Naive thymus-derived CD4-positive, alpha-beta T cell (primary cell): ENCODE measurements at regions not wholly inside any gene's neighbourhood (a gene's known extent, or its start where the extent isn't known, plus 50 kb on each side); places are given as distances from the start of the nearest gene placed in this dataset.

Experiments used
- ATAC-seq: fragments of 150-1000 bp; cut with Tn5 transposase; 2 replicates; pipeline ENCODE4 v1.10.0; 2021; ENCODE audit warnings: mild to moderate bottlenecking, moderate library complexity
- CTCF ChIA-PET: fragments of 350-600 bp; sonication (Branson Sonifier 250); formaldehyde crosslinking; loops from one replicate; lab custom pipeline; 2021; ENCODE audit warnings: antibody characterized with exemption; lab: Charles Lee
- POLR2A ChIA-PET: fragments of 350-600 bp; sonication (Branson Sonifier 250); formaldehyde crosslinking; loops from one replicate; lab custom pipeline; 2021; ENCODE audit warnings: antibody characterized with exemption, inconsistent platforms; lab: Charles Lee
- DNase-seq, 9 donors: peaks; one replicate each; pipeline versions ENCODE4 v3.0.0 to v3.0.0-alpha.2; 2020 to 2022; ENCODE audit warnings: mixed read lengths in 1 of 9
- H3K27ac ChIP-seq: one replicate; pipeline ENCODE4 v1.7.0; 2013; ENCODE audit warnings: mild to moderate bottlenecking, low read depth, low read length, moderate library complexity
- H3K27me3 ChIP-seq, 2 donors: one replicate each; pipeline ENCODE4 v1.7.0; 2013; ENCODE audit warnings: low read length in 2 of 2, mild to moderate bottlenecking in 2 of 2, moderate library complexity in 2 of 2; ENCODE audit not compliant: control insufficient read depth in 2 of 2, insufficient read depth in 2 of 2
- H3K36me3 ChIP-seq, 3 experiments: 1 replicate in 2 of 3; 2 replicates in 1 of 3; pipeline ENCODE4 v1.7.0; 2013; ENCODE audit warnings: low read length in 3 of 3, mild to moderate bottlenecking in 3 of 3, moderate library complexity in 1 of 3; ENCODE audit not compliant: insufficient read depth in 3 of 3, control insufficient read depth in 2 of 3
- H3K4me1 ChIP-seq, 2 donors: one replicate each; pipeline ENCODE4 v1.7.0; 2013; ENCODE audit warnings: low read length in 2 of 2, mild to moderate bottlenecking in 2 of 2, moderate library complexity in 1 of 2; ENCODE audit not compliant: control insufficient read depth in 2 of 2, insufficient read depth in 2 of 2
- H3K4me3 ChIP-seq: 2 replicates; pipeline ENCODE4 v1.7.0; 2013; ENCODE audit warnings: mild to moderate bottlenecking, low read length
- H3K9me3 ChIP-seq, 3 experiments: 1 replicate in 2 of 3; 2 replicates in 1 of 3; pipeline ENCODE4 v1.7.0; 2013; ENCODE audit warnings: low read length in 3 of 3; ENCODE audit not compliant: control insufficient read depth in 2 of 3
- H3K27ac Mint-ChIP-seq, 9 donors: one replicate each; pipeline ENCODE4 v1.8.0; 2020 to 2022; ENCODE audit warnings: mixed read lengths in 9 of 9, mild to moderate bottlenecking in 8 of 9, moderate library complexity in 5 of 9, inconsistent platforms in 2 of 9
- H3K27me3 Mint-ChIP-seq, 5 donors: one replicate each; pipeline ENCODE4 v1.8.0; 2021 to 2022; ENCODE audit warnings: mixed read lengths in 5 of 5, mild to moderate bottlenecking in 1 of 5
- H3K36me3 Mint-ChIP-seq, 5 donors: one replicate each; pipeline ENCODE4 v1.8.0; 2020 to 2022; ENCODE audit warnings: mixed read lengths in 5 of 5, mild to moderate bottlenecking in 3 of 5, inconsistent platforms in 1 of 5
- H3K4me1 Mint-ChIP-seq, 7 donors: one replicate each; pipeline ENCODE4 v1.8.0; 2020 to 2022; ENCODE audit warnings: mixed read lengths in 7 of 7, mild to moderate bottlenecking in 3 of 7, inconsistent platforms in 1 of 7
- H3K4me3 Mint-ChIP-seq, 10 donors: one replicate each; pipeline ENCODE4 v1.8.0; 2020 to 2022; ENCODE audit warnings: mild to moderate bottlenecking in 10 of 10, mixed read lengths in 10 of 10, moderate library complexity in 6 of 10, inconsistent platforms in 2 of 10
- H3K9me3 Mint-ChIP-seq, 11 donors: one replicate each; pipeline ENCODE4 v1.8.0; 2020 to 2022; ENCODE audit warnings: mixed read lengths in 11 of 11, mild to moderate bottlenecking in 4 of 11, inconsistent platforms in 1 of 11, moderate library complexity in 1 of 11
- intact Hi-C, 2 donors: fragments of 100-400 bp; cut with micrococcal nuclease; formaldehyde crosslinking; loops; one replicate each; pipeline ENCODE4 v1.15.1; 2023

DNA sequence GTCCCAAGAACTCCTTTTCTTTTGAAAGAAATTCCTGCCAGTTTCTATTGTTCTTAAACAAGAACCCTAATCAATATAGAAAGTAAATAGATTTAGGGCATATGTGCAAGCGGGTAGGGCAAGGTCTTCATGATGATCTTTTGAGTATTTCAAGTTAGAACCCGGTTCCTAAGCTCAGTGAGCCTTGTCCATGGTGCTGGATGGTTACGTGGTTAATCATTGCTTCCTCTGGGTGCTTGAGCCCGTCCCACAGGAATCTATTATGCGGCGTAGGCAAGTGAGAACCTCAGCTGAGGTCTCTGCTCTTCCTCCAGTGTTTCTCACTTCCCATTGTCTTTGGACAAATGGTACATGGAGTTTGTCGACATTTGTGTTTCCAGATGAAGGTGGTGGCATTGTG lies 580.8 kb upstream of the EEF2KMT start:
- no peak overlapping the region for H3K27ac Mint-ChIP-seq
- no peaks in the 10 kb centered on the region for H3K27me3 ChIP-seq
- no peak overlapping the region for H3K27ac ChIP-seq
- DNase-seq (no peak), ATAC-seq (no peak)
- H3K4me3 ChIP-seq, result no peak overlapping the region
- no peaks in the 10 kb centered on the region for H3K4me1 ChIP-seq
- H3K9me3 Mint-ChIP-seq, result peaks cover 0 to 13% (median 1%) of the 10 kb centered on the region in 11 donors
- ChIA-PET POLR2A (no interaction called here), CTCF (no interaction called here)
- intact Hi-C loops, result no loop called here
- no peaks in the 10 kb centered on the region for H3K9me3 ChIP-seq
- H3K27me3 Mint-ChIP-seq, result peaks cover 0 to 5% (median 0%) of the 10 kb centered on the region in 5 donors
- H3K36me3 Mint-ChIP-seq, result no peaks in the 10 kb centered on the region
- no peak overlapping the region for H3K4me3 Mint-ChIP-seq
- H3K36me3 ChIP-seq, result no peaks in the 10 kb centered on the region
- no peaks in the 10 kb centered on the region for H3K4me1 Mint-ChIP-seq

DNA sequence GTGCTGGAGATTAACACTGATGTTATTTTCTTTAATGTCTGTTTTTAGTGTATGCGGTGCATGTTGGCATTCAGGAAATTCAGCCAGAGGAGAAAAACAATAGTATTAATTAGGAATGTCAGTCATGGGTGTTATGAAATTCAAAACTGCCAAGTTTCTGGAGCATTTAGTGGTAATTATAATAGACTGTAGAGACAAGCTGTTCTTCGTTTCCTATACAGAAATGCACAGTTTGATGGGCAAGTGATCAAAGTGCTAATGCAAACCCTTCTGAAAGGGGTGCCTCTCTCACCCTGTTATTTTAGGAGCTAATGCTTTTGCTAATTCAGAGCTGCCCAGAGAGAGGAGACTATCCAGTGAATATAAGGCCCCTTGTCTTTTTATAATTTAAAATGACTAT lies 573.8 kb upstream of the EEF2KMT start:
- H3K36me3 Mint-ChIP-seq, result no peaks in the 10 kb centered on the region
- peaks cover 0 to 6% (median 0%) of the 10 kb centered on the region in 5 donors for H3K27me3 Mint-ChIP-seq
- intact Hi-C loops, result no loop called here
- Histone ChIP-seq H3K4me3 (no peak overlapping the region), H3K27ac (no peak overlapping the region), H3K27me3 (no peaks in the 10 kb centered on the region), H3K4me1 (no peaks in the 10 kb centered on the region), H3K36me3 (no peaks in the 10 kb centered on the region), H3K9me3 (no peaks in the 10 kb centered on the region)
- no peak overlapping the region for H3K4me3 Mint-ChIP-seq
- CTCF ChIA-PET, result no interaction called here
- peaks cover 0 to 4% (median 0%) of the 10 kb centered on the region in 11 donors for H3K9me3 Mint-ChIP-seq
- ATAC-seq (no peak), DNase-seq (no peak)
- no peaks in the 10 kb centered on the region for H3K4me1 Mint-ChIP-seq
- POLR2A ChIA-PET, result no interaction called here
- no peak overlapping the region for H3K27ac Mint-ChIP-seq

DNA sequence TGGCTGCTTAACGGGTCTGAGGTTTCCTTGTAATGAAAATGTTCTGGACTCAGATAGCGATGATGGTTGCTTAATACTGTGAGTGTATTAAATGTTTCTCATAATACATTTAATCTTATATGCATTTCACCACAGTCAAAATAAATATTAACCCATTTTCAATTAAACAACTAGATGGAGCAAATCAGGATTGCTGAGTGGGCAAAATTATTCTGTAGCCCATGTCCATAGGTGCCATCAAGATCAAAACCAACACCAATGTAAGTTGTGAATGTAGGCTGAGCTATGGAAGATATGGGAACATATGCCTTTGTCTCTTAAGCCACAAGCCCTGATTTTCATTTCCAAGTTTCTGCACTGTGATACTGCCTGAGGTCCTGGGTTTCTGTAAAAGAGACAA lies 572.6 kb upstream of the EEF2KMT start:
- H3K4me1 Mint-ChIP-seq, result no peaks in the 10 kb centered on the region
- intact Hi-C loops, result no loop called here
- no peaks in the 10 kb centered on the region for H3K36me3 ChIP-seq
- ChIA-PET POLR2A (no interaction called here), CTCF (no interaction called here)
- no peak overlapping the region for H3K4me3 Mint-ChIP-seq
- H3K9me3 ChIP-seq, result no peaks in the 10 kb centered on the region
- H3K27ac ChIP-seq, result no peak overlapping the region
- no peak overlapping the region for H3K4me3 ChIP-seq
- H3K27ac Mint-ChIP-seq, result no peak overlapping the region
- H3K27me3 Mint-ChIP-seq, result peaks cover 0 to 9% (median 0%) of the 10 kb centered on the region in 5 donors
- H3K9me3 Mint-ChIP-seq, result peaks cover 0 to 7% (median 0%) of the 10 kb centered on the region in 11 donors
- H3K27me3 ChIP-seq, result no peaks in the 10 kb centered on the region
- H3K36me3 Mint-ChIP-seq, result no peaks in the 10 kb centered on the region
- DNase-seq (no peak), ATAC-seq (no peak)
- H3K4me1 ChIP-seq, result no peaks in the 10 kb centered on the region

DNA sequence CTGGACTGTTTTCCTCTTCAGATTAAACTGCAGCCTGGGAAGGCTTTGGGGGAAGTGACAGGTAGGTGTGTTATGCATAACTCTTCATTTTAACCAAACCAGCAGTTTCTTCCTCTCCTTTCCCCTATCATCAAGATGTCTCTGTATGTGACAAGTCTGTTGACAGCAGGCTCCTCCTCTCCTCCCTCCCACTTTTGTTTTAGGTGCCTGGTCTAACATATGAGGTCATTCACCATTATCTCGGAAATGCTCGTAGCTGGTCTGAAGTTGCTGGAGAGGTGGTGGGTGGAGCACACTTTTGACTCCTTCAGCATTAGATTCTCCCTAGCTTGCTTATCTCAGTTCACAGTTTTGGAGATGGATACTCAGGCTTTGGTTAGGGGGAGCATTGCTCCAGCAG lies 571.0 kb upstream of the EEF2KMT start:
- peaks cover 0 to 8% (median 0%) of the 10 kb centered on the region in 11 donors for H3K9me3 Mint-ChIP-seq
- H3K27me3 Mint-ChIP-seq, result peaks cover 0 to 10% (median 0%) of the 10 kb centered on the region in 5 donors
- DNase-seq (no peak), ATAC-seq (no peak)
- H3K9me3 ChIP-seq, result no peaks in the 10 kb centered on the region
- no peak overlapping the region for H3K27ac ChIP-seq
- H3K36me3 Mint-ChIP-seq, result no peaks in the 10 kb centered on the region
- no peak overlapping the region for H3K4me3 Mint-ChIP-seq
- POLR2A ChIA-PET, result no interaction called here
- H3K4me3 ChIP-seq, result no peak overlapping the region
- no peaks in the 10 kb centered on the region for H3K36me3 ChIP-seq
- H3K4me1 ChIP-seq, result no peaks in the 10 kb centered on the region
- no peak overlapping the region for H3K27ac Mint-ChIP-seq
- CTCF ChIA-PET, result no interaction called here
- H3K4me1 Mint-ChIP-seq, result no peaks in the 10 kb centered on the region
- intact Hi-C loops, result no loop called here
- no peaks in the 10 kb centered on the region for H3K27me3 ChIP-seq

DNA sequence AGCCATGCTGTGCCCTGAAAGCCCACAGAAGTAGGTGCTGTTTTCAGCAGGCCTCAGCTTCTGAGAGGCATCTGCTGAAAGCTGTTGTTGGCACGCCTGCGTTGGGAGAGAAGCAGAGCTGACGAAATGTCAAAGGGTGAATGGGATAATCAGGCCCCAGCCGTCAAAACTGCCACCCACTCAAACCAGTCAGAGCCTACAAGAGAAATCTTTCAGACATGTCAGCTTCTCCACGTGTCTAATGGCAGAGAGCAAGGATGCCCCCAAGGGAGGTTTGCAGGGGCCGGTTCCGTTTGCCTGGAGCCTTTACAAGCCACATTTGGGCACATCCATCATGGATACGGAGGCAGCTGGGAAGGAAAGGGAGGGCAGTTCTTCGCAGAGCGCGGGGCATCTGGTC lies 568.2 kb upstream of the EEF2KMT start:
- Histone ChIP-seq H3K4me3 (no peak overlapping the region), H3K27ac (no peak overlapping the region), H3K4me1 (no peaks in the 10 kb centered on the region), H3K9me3 (no peaks in the 10 kb centered on the region), H3K27me3 (no peaks in the 10 kb centered on the region), H3K36me3 (no peaks in the 10 kb centered on the region)
- H3K4me3 Mint-ChIP-seq, result no peak overlapping the region
- CTCF ChIA-PET, result no interaction called here
- H3K4me1 Mint-ChIP-seq, result no peaks in the 10 kb centered on the region
- H3K9me3 Mint-ChIP-seq, result peaks cover 0 to 8% (median 1%) of the 10 kb centered on the region in 11 donors
- no peak for DNase-seq
- peaks cover 0 to 10% (median 0%) of the 10 kb centered on the region in 5 donors for H3K27me3 Mint-ChIP-seq
- no peak overlapping the region for H3K27ac Mint-ChIP-seq
- POLR2A ChIA-PET, result no interaction called here
- intact Hi-C loops, result no loop called here
- ATAC-seq, result no peak
- H3K36me3 Mint-ChIP-seq, result no peaks in the 10 kb centered on the region

DNA sequence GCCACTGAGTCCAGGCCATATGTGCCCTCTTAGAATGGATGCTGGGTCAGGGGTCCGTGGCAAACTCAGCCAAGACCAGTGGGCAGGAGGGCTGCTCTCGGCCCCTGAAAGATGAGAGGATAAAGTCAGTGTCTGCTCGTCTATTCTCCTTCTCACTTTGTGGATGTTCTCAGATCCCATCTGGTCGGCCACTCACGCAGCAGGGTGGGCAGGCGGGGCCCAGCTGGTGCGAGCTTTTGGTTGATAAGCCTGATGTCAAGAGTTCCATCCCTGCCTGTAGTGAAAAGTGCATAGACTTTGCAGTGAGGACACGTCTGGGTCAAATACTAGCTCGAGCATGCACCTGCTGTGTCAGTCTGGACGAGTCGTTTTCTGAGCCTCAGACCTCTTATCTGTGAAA lies 556.2 kb upstream of the EEF2KMT start:
- H3K27me3 ChIP-seq, result no peaks in the 10 kb centered on the region
- H3K4me1 Mint-ChIP-seq, result peaks cover 0 to 7% (median 0%) of the 10 kb centered on the region in 7 donors
- POLR2A ChIA-PET, result no interaction called here

DNA sequence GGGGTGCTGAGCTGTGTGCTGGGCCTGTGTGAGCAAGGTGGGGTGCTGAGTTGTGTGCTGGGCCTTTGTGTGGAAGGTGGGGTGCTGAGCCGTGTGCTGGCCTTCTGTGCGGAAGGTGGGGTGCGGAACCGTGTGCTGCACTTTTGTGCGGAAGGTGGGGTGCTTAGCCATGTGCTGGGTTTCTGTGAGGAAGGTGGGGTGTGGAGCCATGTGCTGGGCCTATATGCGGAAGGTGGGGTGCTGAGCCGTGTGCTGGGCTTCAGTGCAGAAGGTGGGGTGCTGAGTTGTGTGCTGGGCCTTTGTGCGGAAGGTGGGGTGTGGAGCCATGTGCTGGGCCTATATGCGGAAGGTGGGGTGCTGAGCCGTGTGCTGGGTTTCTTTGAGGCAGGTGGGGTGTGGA lies 555.4 kb upstream of the EEF2KMT start:
- ChIA-PET POLR2A (no interaction called here), CTCF (no interaction called here)
- DNase-seq (no peak), ATAC-seq (peak; percentile 14)
- Histone ChIP-seq H3K4me1 (no peaks in the 10 kb centered on the region), H3K27me3 (no peaks in the 10 kb centered on the region), H3K4me3 (no peak overlapping the region), H3K27ac (no peak overlapping the region), H3K9me3 (no peaks in the 10 kb centered on the region), H3K36me3 (no peaks in the 10 kb centered on the region)
- Mint-ChIP-seq H3K27me3 (peaks cover 0 to 17% (median 5%) of the 10 kb centered on the region in 5 donors), H3K36me3 (no peaks in the 10 kb centered on the region), H3K27ac (no peak overlapping the region), H3K4me1 (peaks cover 0 to 7% (median 0%) of the 10 kb centered on the region in 7 donors), H3K9me3 (peaks cover 0 to 5% (median 0%) of the 10 kb centered on the region in 11 donors), H3K4me3 (no peak overlapping the region)
- intact Hi-C loops, result no loop called here

More for the DNA sequence above, 556.2 kb upstream of the EEF2KMT start:
- Mint-ChIP-seq H3K36me3 (no peaks in the 10 kb centered on the region), H3K4me3 (no peak overlapping the region), H3K27ac (no peak overlapping the region), H3K27me3 (peaks cover 0 to 10% (median 3%) of the 10 kb centered on the region in 5 donors), H3K9me3 (peaks cover 0 to 5% (median 0%) of the 10 kb centered on the region in 11 donors)
- Histone ChIP-seq H3K9me3 (no peaks in the 10 kb centered on the region), H3K4me1 (no peaks in the 10 kb centered on the region), H3K4me3 (no peak overlapping the region), H3K27ac (no peak overlapping the region), H3K36me3 (no peaks in the 10 kb centered on the region)
- CTCF ChIA-PET, result no interaction called here
- ATAC-seq (no peak), DNase-seq (no peak)
- intact Hi-C loops, result no loop called here
